Suprapubic skin (tissue), 4 donors: ENCODE measurements at regions not wholly inside any gene's neighbourhood (a gene's known extent, or its start where the extent isn't known, plus 50 kb on each side); places are given as distances from the start of the nearest gene placed in this dataset.

Experiments
- DNase-seq, 2 donors: peaks; one replicate each; pipeline ENCODE4 v3.0.0-alpha.2; 2019; ENCODE audit warnings: low spot score in 2 of 2
- H3K27ac ChIP-seq: fragments of 200-600 bp; sonication (generic); one replicate; pipeline ENCODE4 v1.5.1; 2019
- H3K27me3 ChIP-seq: fragments of 200-600 bp; sonication (generic); one replicate; pipeline ENCODE4 v1.5.1; 2019
- H3K36me3 ChIP-seq: fragments of 200-600 bp; sonication (generic); one replicate; pipeline ENCODE4 v1.5.1; 2019
- H3K4me1 ChIP-seq: fragments of 200-600 bp; sonication (generic); one replicate; pipeline ENCODE4 v1.5.1; 2019
- H3K4me3 ChIP-seq: fragments of 200-600 bp; sonication (generic); one replicate; pipeline ENCODE4 v1.5.1; 2019; ENCODE audit warnings: mild to moderate bottlenecking
- H3K9me3 ChIP-seq: fragments of 200-600 bp; sonication (generic); one replicate; pipeline ENCODE4 v1.5.1; 2019
- CTCF ChIP-seq, 2 donors: fragments of 200-600 bp in 1 of 2; fragments of 450-650 bp in 1 of 2; sonication (generic) in 1 of 2; IDR thresholded peaks; one replicate each; pipeline ENCODE4 v1.5.1; 2016 to 2019; ENCODE audit warnings: antibody characterized with exemption in 2 of 2, mild to moderate bottlenecking in 1 of 2, moderate library complexity in 1 of 2
- EP300 ChIP-seq: sonication (generic); formaldehyde crosslinking; IDR thresholded peaks from one replicate; pipeline ENCODE4 v1.6.1; 2017; ENCODE audit warnings: antibody characterized with exemption
- POLR2A ChIP-seq, 2 donors: fragments of 450-650 bp; IDR thresholded peaks; one replicate each; pipeline ENCODE4 v1.6.1; 2017; ENCODE audit warnings: antibody characterized with exemption in 2 of 2, mild to moderate bottlenecking in 2 of 2, moderate library complexity in 2 of 2
- POLR2AphosphoS5 ChIP-seq, 3 donors: sonication (generic); formaldehyde crosslinking; IDR thresholded peaks; one replicate each; pipeline ENCODE4 v1.6.1; 2017; ENCODE audit warnings: antibody characterized with exemption in 3 of 3
- WGBS: methylation state at CpG from one replicate; pipeline ENCODE4 v1.1.5; 2018; 5-methylcytosine and 5-hydroxymethylcytosine counted together

DNA sequence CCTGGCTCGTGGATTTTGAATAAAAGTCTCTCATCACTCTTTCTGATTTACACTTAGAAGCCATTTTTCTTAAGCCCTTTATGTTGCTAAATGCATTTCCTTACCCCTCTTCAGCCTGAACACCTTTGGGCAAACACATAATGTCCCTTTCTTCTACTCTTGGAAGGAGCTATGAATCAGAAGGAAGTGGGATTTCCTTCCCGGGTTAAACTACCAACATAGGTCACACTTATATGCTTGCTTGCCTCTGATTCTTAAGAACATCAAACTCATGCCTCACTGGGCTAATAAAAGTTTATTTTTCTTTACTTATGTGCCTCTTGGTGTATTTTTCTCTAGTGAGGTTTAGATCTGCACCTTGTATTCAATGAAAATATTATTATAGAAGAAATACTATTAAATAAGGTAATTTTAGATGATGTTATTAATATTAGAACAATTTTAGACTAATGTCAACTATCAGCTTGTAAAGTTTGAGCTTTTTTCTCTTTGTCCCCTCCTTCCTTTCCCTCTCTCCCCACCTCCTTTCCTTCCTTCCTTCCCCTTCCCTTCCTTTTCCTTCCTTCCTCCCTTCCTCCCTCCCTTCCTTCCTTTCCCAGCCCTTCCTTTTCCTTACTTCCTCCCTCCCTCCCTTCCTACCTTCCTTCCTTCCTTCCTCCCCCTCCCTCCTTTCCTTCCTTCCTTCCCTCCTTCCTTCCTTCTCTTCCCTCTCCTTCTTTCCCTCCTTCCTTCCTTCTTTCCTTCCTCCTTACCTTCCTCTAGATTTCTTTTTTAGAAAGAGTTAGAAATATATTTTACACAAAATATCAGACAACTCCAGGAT lies 66.5 kb upstream of the KCNJ6 start:
- Histone ChIP-seq H3K27ac (no peak overlapping the region), H3K27me3 (peaks cover 6% of the 10 kb centered on the region), H3K9me3 (no peaks in the 10 kb centered on the region), H3K4me3 (no peak overlapping the region), H3K36me3 (no peaks in the 10 kb centered on the region), H3K4me1 (no peaks in the 10 kb centered on the region)
- TF ChIP-seq POLR2A (IDR thresholded peaks at IDR 0.05) (no peak), EP300 (no peak), CTCF (IDR thresholded peaks at IDR 0.05) (no peak), POLR2AphosphoS5 (IDR thresholded peaks at IDR 0.05) (no peak)
- no peak for DNase-seq
- WGBS: 93% methylated on average over 2 of the region's 2 CpGs

DNA sequence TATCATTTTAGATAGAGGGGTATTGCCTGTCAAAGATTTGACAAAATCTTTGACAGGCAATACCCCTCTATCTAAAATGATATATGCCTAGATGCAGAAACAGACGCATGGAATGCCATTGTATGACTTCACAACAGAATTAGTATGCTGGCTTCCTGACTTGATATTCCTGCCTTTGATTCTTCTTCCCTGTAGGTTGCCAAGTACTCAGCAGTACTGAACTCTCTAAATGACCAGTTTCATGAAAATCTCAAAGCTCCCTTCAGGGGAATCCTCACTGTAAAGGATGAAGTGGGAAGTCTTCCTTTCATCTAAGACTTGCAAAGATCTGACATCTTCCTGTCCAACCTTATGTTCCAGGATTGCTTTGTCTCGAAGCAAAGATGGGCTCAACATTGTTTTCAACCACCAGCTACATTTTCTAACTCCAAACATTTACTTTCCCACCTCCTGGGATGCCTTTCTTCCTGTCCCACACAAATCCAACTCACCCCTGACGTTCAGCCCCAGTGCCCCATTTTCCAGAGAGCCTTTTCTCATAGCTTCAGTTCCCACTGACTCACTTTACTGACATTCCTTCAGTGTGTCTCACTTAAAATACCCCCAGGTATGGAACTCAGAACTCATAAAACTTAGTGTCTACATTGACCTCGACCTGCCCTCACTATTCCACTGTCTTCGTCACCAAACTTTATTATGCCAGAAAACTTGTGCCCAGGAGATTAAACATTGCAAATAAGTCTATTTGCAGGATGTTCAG lies 67.3 kb upstream of the KCNJ6 start:
- Histone ChIP-seq H3K36me3 (no peaks in the 10 kb centered on the region), H3K27ac (no peak overlapping the region), H3K4me1 (no peaks in the 10 kb centered on the region), H3K27me3 (peaks cover 7% of the 10 kb centered on the region), H3K4me3 (no peak overlapping the region), H3K9me3 (no peaks in the 10 kb centered on the region)
- WGBS: 36% methylated on average over 5 of the region's 5 CpGs
- no peak for DNase-seq
- TF ChIP-seq POLR2AphosphoS5 (IDR thresholded peaks at IDR 0.05) (no peak), EP300 (no peak), POLR2A (IDR thresholded peaks at IDR 0.05) (no peak), CTCF (IDR thresholded peaks at IDR 0.05) (no peak)

DNA sequence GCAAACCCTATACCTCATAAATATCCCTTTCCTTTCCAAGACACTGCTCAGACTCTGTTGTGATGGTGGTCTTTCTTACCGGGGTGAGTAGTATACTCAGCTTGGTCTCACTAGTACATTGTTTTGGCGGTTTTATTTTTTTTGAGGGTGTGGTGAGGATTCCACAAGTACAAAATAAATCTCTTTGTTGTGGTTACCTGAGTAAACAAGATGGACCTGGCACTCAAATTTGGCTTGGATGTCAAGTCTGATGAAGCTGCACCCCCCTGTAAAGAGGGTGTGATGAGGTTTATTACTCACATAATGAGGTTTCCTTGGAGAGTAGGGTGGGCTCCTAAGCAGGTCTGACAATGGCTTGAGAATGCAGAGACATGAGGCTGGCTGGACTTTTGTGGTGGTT lies 68.2 kb upstream of the KCNJ6 start:
- DNase-seq: no peak
- WGBS: 73% methylated on average over 2 of the region's 2 CpGs

DNA sequence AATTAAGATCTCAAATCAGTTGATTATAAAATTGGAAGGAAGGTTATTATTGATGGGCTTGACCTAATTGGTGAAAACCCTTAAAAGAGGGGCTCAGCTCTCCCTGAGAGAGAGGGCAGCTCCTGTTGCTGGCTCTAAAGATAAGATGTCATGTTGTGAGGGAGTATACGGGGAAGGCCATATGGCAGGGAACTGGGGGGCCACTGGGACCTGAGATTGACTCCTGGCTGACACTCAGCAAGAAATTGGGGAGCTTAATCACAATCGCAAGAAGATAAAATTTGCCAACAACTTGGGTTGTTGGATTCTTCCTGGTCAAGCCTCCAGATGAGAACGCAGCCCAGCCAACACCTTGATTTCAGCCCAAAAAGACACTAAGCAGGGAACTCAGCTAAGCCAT lies 69.7 kb upstream of the KCNJ6 start:
- TF ChIP-seq POLR2A (IDR thresholded peaks at IDR 0.05) (no peak), EP300 (no peak), CTCF (IDR thresholded peaks at IDR 0.05) (no peak), POLR2AphosphoS5 (IDR thresholded peaks at IDR 0.05) (no peak)
- peaks cover 11% of the 10 kb centered on the region for H3K27me3 ChIP-seq
- H3K27ac ChIP-seq: no peak overlapping the region
- DNase-seq: no peak
- H3K9me3 ChIP-seq: no peaks in the 10 kb centered on the region
- WGBS: 94% methylated on average over 3 of the region's 3 CpGs
- no peaks in the 10 kb centered on the region for H3K36me3 ChIP-seq
- H3K4me3 ChIP-seq: no peak overlapping the region
- H3K4me1 ChIP-seq: no peaks in the 10 kb centered on the region

More for the DNA sequence above, 68.2 kb upstream of the KCNJ6 start:
- Histone ChIP-seq H3K4me1 (no peaks in the 10 kb centered on the region), H3K4me3 (no peak overlapping the region), H3K27me3 (peaks cover 11% of the 10 kb centered on the region), H3K27ac (no peak overlapping the region), H3K9me3 (no peaks in the 10 kb centered on the region), H3K36me3 (no peaks in the 10 kb centered on the region)
- TF ChIP-seq CTCF (IDR thresholded peaks at IDR 0.05): no peak
- TF ChIP-seq EP300: no peak
- TF ChIP-seq POLR2AphosphoS5 (IDR thresholded peaks at IDR 0.05): no peak
- TF ChIP-seq POLR2A (IDR thresholded peaks at IDR 0.05): no peak

DNA sequence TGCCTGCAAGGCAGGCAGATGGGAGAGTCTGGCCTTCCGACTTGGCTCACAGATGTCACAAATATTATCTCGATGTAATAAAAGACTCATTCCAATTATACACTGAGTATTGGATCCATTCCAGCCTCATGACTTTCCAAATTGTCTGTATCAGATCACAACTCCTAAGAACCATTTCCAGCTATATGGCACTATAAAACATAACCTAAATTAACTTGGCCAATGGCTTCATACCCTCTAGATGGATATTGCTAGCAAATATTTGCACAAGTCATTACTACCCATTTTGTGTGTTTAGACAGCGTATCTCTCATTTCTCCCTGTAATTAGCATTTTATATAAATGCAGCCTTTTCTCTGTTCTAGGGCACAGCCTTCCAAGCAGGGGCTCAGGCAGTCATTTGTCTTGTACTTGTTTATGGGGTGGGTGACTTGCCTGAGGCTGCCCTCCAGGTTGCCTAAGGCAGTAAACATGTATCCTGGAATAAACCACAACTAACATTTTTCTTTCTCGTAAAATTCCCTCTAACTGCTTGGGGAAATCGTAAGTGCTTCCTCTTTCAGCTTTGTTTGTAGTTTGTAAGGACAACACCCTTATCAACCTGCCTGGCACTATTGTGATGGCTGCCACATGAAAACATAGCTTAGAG lies 70.6 kb upstream of the KCNJ6 start:
- Histone ChIP-seq H3K27me3 (peaks cover 11% of the 10 kb centered on the region), H3K4me1 (no peaks in the 10 kb centered on the region), H3K27ac (no peak overlapping the region), H3K4me3 (no peak overlapping the region), H3K9me3 (no peaks in the 10 kb centered on the region), H3K36me3 (no peaks in the 10 kb centered on the region)
- TF ChIP-seq CTCF (IDR thresholded peaks at IDR 0.05): no peak
- TF ChIP-seq POLR2AphosphoS5 (IDR thresholded peaks at IDR 0.05): no peak
- TF ChIP-seq POLR2A (IDR thresholded peaks at IDR 0.05): no peak
- TF ChIP-seq EP300: no peak
- WGBS: 29% methylated on average over 5 of the region's 5 CpGs
- no peak for DNase-seq
